ENCODE measurements at regions not wholly inside any gene's neighbourhood (a gene's known extent, or its start where the extent isn't known, plus 50 kb on each side); places are given as distances from the start of the nearest gene placed in this dataset.

DNA sequence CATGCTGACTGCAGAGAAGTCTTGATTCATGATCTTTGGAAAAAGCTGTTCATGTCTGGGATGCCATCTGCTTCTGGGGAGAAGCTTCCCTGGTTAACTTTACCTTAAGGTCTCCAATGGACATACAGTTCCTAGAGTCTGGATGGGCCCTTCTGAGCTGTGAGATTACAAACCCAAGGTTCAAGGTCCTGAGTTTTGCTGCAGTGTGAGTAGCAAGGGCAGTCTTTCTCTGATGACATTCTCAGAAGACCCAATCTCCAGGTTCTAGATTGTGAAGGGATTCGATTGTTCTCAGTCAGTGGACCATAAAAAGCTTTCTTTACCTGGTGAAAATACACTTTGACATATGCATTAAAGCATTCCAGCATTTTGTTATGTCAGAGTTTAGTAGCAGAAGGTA lies 179.2 kb downstream of the AASDH start:
- WGBS (ENCODE audit: low lambda C conversion rate): 63% methylated on average over 1 of the region's 1 CpG
- no peak overlapping the region for H3K4me3 ChIP-seq (replicated peaks in 1 of 3; ENCODE audit: insufficient read depth in 1 of 3, low read depth in 2 of 3, low read length in 3 of 3)
- H3K9me3 ChIP-seq (ENCODE audit: low read length): no peaks in the 10 kb centered on the region; the same call in 1 of the 2 replicates
- peaks cover 7% of the 10 kb centered on the region for H3K4me1 ChIP-seq (ENCODE audit: insufficient read depth, low read length)
- FAIRE-seq: no peak
- ChIA-PET CTCF (ENCODE audit: low intra/inter-chr PET ratio, low total read pairs) (no interaction called here), POLR2A (no interaction called here)
- no peak for DNase-seq (ENCODE audit: low spot score)
- H3K4me2 ChIP-seq (ENCODE audit: low read depth, low read length): no peak overlapping the region
- no peaks in the 10 kb centered on the region for H3K36me3 ChIP-seq (replicated peaks in 1 of 2; ENCODE audit: control insufficient read depth in 1 of 2, insufficient read depth in 2 of 2, low read length in 2 of 2)
- intact Hi-C loops (cut with micrococcal nuclease; ENCODE audit: unreplicated experiment): no loop called here
- in situ Hi-C loops (cut with HindIII; ENCODE audit: extremely low pct_ligation_motif_present, low pct_unique_long_range_greater_than_20kb): no loop called here
- TF ChIP-seq RFX3 (CRISPR knock-in tag; IDR thresholded peaks at IDR 0.05): no peak
- no peak for TF ChIP-seq MTA1 (CRISPR knock-in tag; IDR thresholded peaks at IDR 0.05; ENCODE audit: borderline replicate concordance)
- TF ChIP-seq ZBED4 (CRISPR knock-in tag; IDR thresholded peaks at IDR 0.05; ENCODE audit: borderline replicate concordance): no peak
- no peak for TF ChIP-seq ZNF660 (CRISPR knock-in tag; IDR thresholded peaks at IDR 0.05; ENCODE audit: borderline replicate concordance, low read depth)
- TF ChIP-seq MIER2 (CRISPR knock-in tag; IDR thresholded peaks at IDR 0.05): no peak
- no peak for TF ChIP-seq ZNF484 (CRISPR knock-in tag; IDR thresholded peaks at IDR 0.05; ENCODE audit: borderline replicate concordance, low read depth)
- BruUV-seq (replicated peaks): no TSS peak
- H3K79me2 ChIP-seq (ENCODE audit: insufficient read depth, low read length): no peaks in the 10 kb centered on the region
- H4K20me1 ChIP-seq (ENCODE audit: insufficient read depth, low read length): no peaks in the 10 kb centered on the region
- H3K9ac ChIP-seq (ENCODE audit: insufficient read depth, low read depth, low read length): no peak overlapping the region
- ATAC-seq: no peak
- no peak overlapping the region for H3K27ac ChIP-seq (ENCODE audit: extremely low read length, insufficient read depth, low read length)
- no peaks in the 10 kb centered on the region for H3K27me3 ChIP-seq (ENCODE audit: control insufficient read depth in 1 of 2, insufficient read depth in 2 of 2, low read length in 2 of 2)
- no peak overlapping the region for H2AFZ ChIP-seq (ENCODE audit: low read length)

Data from HepG2 (cell line).